Lung (tissue), 11 donors: ENCODE measurements at regions not wholly inside any gene's neighbourhood (a gene's known extent, or its start where the extent isn't known, plus 50 kb on each side); places are given as distances from the start of the nearest gene placed in this dataset.

ENCODE experiments used
- ATAC-seq: fragments of 200-7000 bp; cut with Tn5 transposase; one replicate; pipeline ENCODE4 v1.9.1; 2020; ENCODE audit warnings: moderate number of reproducible peaks; ENCODE audit not compliant: insufficient read depth, low FRiP score
- DNase-seq, 3 donors: peaks; one replicate each; pipeline ENCODE4 v3.0.0-alpha.2; 2013 to 2017
- H3K27ac ChIP-seq, 2 donors: one replicate each; pipeline ENCODE4 v1.5.1; 2013; ENCODE audit warnings: mild to moderate bottlenecking in 2 of 2, moderate library complexity in 2 of 2, control low read depth in 1 of 2, inconsistent platforms in 1 of 2, low read depth in 1 of 2, low read length in 1 of 2
- H3K27me3 ChIP-seq, 3 donors: one replicate each; pipeline ENCODE4 v1.5.1; 2013; ENCODE audit warnings: low read length in 2 of 3; ENCODE audit not compliant: control insufficient read depth in 3 of 3, insufficient read depth in 3 of 3
- H3K36me3 ChIP-seq, 4 donors: one replicate each; pipeline ENCODE4 v1.5.1; 2013; ENCODE audit warnings: low read length in 4 of 4, mild to moderate bottlenecking in 1 of 4, moderate library complexity in 1 of 4; ENCODE audit not compliant: control insufficient read depth in 4 of 4, insufficient read depth in 4 of 4
- H3K4me1 ChIP-seq, 5 donors: one replicate each; pipeline ENCODE4 v1.5.1; 2013; ENCODE audit warnings: low read length in 5 of 5, mild to moderate bottlenecking in 2 of 5, moderate library complexity in 1 of 5; ENCODE audit not compliant: control insufficient read depth in 5 of 5, insufficient read depth in 5 of 5
- H3K4me3 ChIP-seq: one replicate; pipeline ENCODE4 v1.5.1; 2013; ENCODE audit warnings: mild to moderate bottlenecking, control low read depth, moderate library complexity
- H3K9ac ChIP-seq, 2 donors: one replicate each; pipeline ENCODE4 v1.5.1; 2013; ENCODE audit warnings: low read length in 2 of 2, control low read depth in 1 of 2; ENCODE audit not compliant: insufficient read depth in 1 of 2
- H3K9me3 ChIP-seq, 4 donors: one replicate each; pipeline ENCODE4 v1.5.1; 2013; ENCODE audit warnings: low read length in 3 of 4, mild to moderate bottlenecking in 1 of 4, moderate library complexity in 1 of 4; ENCODE audit not compliant: control insufficient read depth in 4 of 4, insufficient read depth in 3 of 4
- CTCF ChIP-seq: IDR thresholded peaks from 2 replicates; pipeline ENCODE4 v1.5.1; 2012; ENCODE audit warnings: mild to moderate bottlenecking; ENCODE audit errors: control extremely low read depth, extremely low read depth
- WGBS, 2 donors: extraction: QIAGEN DNeasy Blood & Tissue Kit; methylation state at CpG; one replicate each; pipeline ENCODE4 v1.1.7; 2013; 5-methylcytosine and 5-hydroxymethylcytosine counted together
- donor health status: control.
- donor health status: control.
- donor health status: Bipolar disorder and iron deficiency.
- donor health status: healthy.
- donor health status: DM: yes; HTN: yes; CAD: no.

GRCh38 chr6:48024956-48025355, 86.0 kb downstream of the PTCHD4 start:
- DNase-seq (no peak), ATAC-seq (no peak)
- H3K27ac ChIP-seq, result no peak overlapping the region
- H3K4me1 ChIP-seq, result no peaks in the 10 kb centered on the region
- H3K9ac ChIP-seq, result no peak overlapping the region
- H3K4me3 ChIP-seq, result no peak overlapping the region
- WGBS, 2 donors, result 67 to 82% methylated on average over 3 of the region's 3 CpGs
- H3K27me3 ChIP-seq, result no peaks in the 10 kb centered on the region
- TF ChIP-seq CTCF, result no peak
- H3K36me3 ChIP-seq, result no peaks in the 10 kb centered on the region
- H3K9me3 ChIP-seq, result no peaks in the 10 kb centered on the region

- ATAC-seq (no peak), DNase-seq (no peak)
- Histone ChIP-seq H3K27me3 (no peaks in the 10 kb centered on the region), H3K9ac (no peak overlapping the region), H3K4me1 (no peaks in the 10 kb centered on the region), H3K4me3 (no peak overlapping the region), H3K9me3 (peaks cover 0 to 3% (median 0%) of the 10 kb centered on the region in 4 donors), H3K36me3 (no peaks in the 10 kb centered on the region), H3K27ac (no peak overlapping the region)
- WGBS, 2 donors, result 64 to 73% methylated on average over 1 of the region's 1 CpG
- no peak for TF ChIP-seq CTCF
Measured at GRCh38 chr6:48021904-48022303, 89.1 kb downstream of the PTCHD4 start.

- Histone ChIP-seq H3K27me3 (no peaks in the 10 kb centered on the region), H3K4me1 (no peaks in the 10 kb centered on the region), H3K9ac (no peak overlapping the region), H3K9me3 (peaks cover 0 to 3% (median 0%) of the 10 kb centered on the region in 4 donors), H3K4me3 (no peak overlapping the region), H3K27ac (no peak overlapping the region), H3K36me3 (no peaks in the 10 kb centered on the region)
- WGBS, 2 donors, result 89 to 91% methylated on average over 5 of the region's 5 CpGs
- ATAC-seq (no peak), DNase-seq (no peak)
- no peak for TF ChIP-seq CTCF
Measured at GRCh38 chr6:48016020-48016755, 94.8 kb downstream of the PTCHD4 start.

- no peak overlapping the region for H3K27ac ChIP-seq
- no peak for DNase-seq
- no peak for ATAC-seq
- no peak overlapping the region for H3K4me3 ChIP-seq
- H3K27me3 ChIP-seq, result no peaks in the 10 kb centered on the region
- WGBS, 2 donors, result 90 to 91% methylated on average over 3 of the region's 3 CpGs
- no peak overlapping the region for H3K9ac ChIP-seq
- no peak for TF ChIP-seq CTCF
- no peaks in the 10 kb centered on the region for H3K36me3 ChIP-seq
- H3K4me1 ChIP-seq, result peaks cover 0 to 5% (median 0%) of the 10 kb centered on the region in 5 donors
- H3K9me3 ChIP-seq, result peaks cover 0 to 5% (median 0%) of the 10 kb centered on the region in 4 donors
Measured at GRCh38 chr6:47992809-47993208, 118.2 kb downstream of the PTCHD4 start.
